GM12878 (cell line): ENCODE measurements at regions not wholly inside any gene's neighbourhood (a gene's known extent, or its start where the extent isn't known, plus 50 kb on each side); places are given as distances from the start of the nearest gene placed in this dataset.

Source experiments
- ATAC-seq: fragments of 200-7000 bp; cut with Tn5 transposase; 3 replicates; pipeline ENCODE4 v1.9.1; 2020; ENCODE audit warnings: mild to moderate bottlenecking, moderate library complexity
- BruUV-seq: library from RNA; stranded (reverse); fragments of 400-500 nt; replicated peaks from 2 replicates; lab custom pipeline; 2021; lab: Mats Ljungman, UMichigan
- CTCF ChIA-PET: fragments of 300-600 bp; sonication (Branson Sonifier 250); formaldehyde crosslinking; extraction: SDS; loops from one replicate; lab custom pipeline; 2021; ENCODE audit warnings: inconsistent platforms; lab: Yijun Ruan, JAX
- POLR2A ChIA-PET: fragments of 350-600 bp; formaldehyde crosslinking; extraction: SDS; loops from one replicate; lab custom pipeline; 2021; ENCODE audit warnings: inconsistent platforms; lab: Charles Lee
- RAD21 ChIA-PET: fragments of 300-600 bp; sonication (Branson Sonifier 250); formaldehyde crosslinking; loops from one replicate; lab custom pipeline; 2023; ENCODE audit warnings: antibody characterized with exemption; ENCODE audit not compliant: unreplicated experiment; lab: Charles Lee
- SMC1A ChIA-PET: fragments of 300-600 bp; sonication (Branson Sonifier 250); formaldehyde crosslinking; loops from one replicate; lab custom pipeline; 2023; ENCODE audit not compliant: unreplicated experiment, uncharacterized antibody; lab: Charles Lee
- DNase-seq: peaks from one replicate; pipeline ENCODE4 v3.0.0-alpha.2; 2011; ENCODE audit warnings: low read depth, low spot score
- FAIRE-seq: peaks from 3 replicates; lab custom pipeline; 2011; peaks lifted over from hg19 to GRCh38; lab: Jason Lieb, UNC
- H2AFZ ChIP-seq: 2 replicates; pipeline ENCODE4 v1.6.0; 2011; ENCODE audit warnings: low read depth, low read length, control low read depth; ENCODE audit not compliant: control insufficient read depth
- H3K27ac ChIP-seq: 2 replicates; pipeline ENCODE4 v1.5.1; 2011; ENCODE audit warnings: control low read depth; ENCODE audit not compliant: control insufficient read depth, insufficient read depth
- H3K27me3 ChIP-seq, 2 experiments: replicated peaks in 1 of 2; 2 replicates each; pipeline versions ENCODE4 v1.6.0 to v1.6.1; 2011; ENCODE audit warnings: low read length in 1 of 2; ENCODE audit not compliant: control insufficient read depth in 2 of 2, insufficient read depth in 2 of 2
- H3K36me3 ChIP-seq, 2 experiments: 2 replicates each; pipeline ENCODE4 v1.5.1; 2011; ENCODE audit warnings: low read length in 1 of 2; ENCODE audit not compliant: control insufficient read depth in 2 of 2, insufficient read depth in 2 of 2
- H3K4me1 ChIP-seq: 2 replicates; pipeline ENCODE4 v1.6.1; 2011; ENCODE audit warnings: mild to moderate bottlenecking, low read length, moderate library complexity, mixed read lengths; ENCODE audit not compliant: control insufficient read depth, insufficient read depth
- H3K4me2 ChIP-seq: 2 replicates; pipeline ENCODE4 v1.6.0; 2011; ENCODE audit warnings: control low read depth; ENCODE audit not compliant: control insufficient read depth, insufficient read depth
- H3K4me3 ChIP-seq: fragments of 200-600 bp; sonication (generic); 2 replicates; pipeline ENCODE4 v1.5.1; 2016
- H3K79me2 ChIP-seq: 2 replicates; pipeline ENCODE4 v1.6.0; 2011; ENCODE audit warnings: low read length; ENCODE audit not compliant: control insufficient read depth, insufficient read depth
- H3K9ac ChIP-seq: 2 replicates; pipeline ENCODE4 v1.8.0; 2011; ENCODE audit warnings: low read length, control low read depth, mixed read lengths; ENCODE audit not compliant: control insufficient read depth, insufficient read depth
- H3K9me3 ChIP-seq: replicated peaks from 3 replicates; pipeline ENCODE4 v1.5.1; 2011; ENCODE audit warnings: mild to moderate bottlenecking, low read length; ENCODE audit not compliant: control insufficient read depth, insufficient read depth
- H4K20me1 ChIP-seq: 2 replicates; pipeline ENCODE4 v1.6.0; 2011; ENCODE audit not compliant: control insufficient read depth, insufficient read depth
- REST ChIP-seq: IDR thresholded peaks from 2 replicates; pipeline ENCODE4 v1.6.1; 2012; ENCODE audit warnings: mild to moderate bottlenecking, low read depth, low read length
- SIX5 ChIP-seq: IDR thresholded peaks from 2 replicates; pipeline ENCODE4 v1.6.1; 2011; ENCODE audit warnings: mild to moderate bottlenecking, low read depth, low read length, moderate library complexity; ENCODE audit not compliant: severe bottlenecking
- ZBTB33 ChIP-seq: fragments of 450-650 bp; IDR thresholded peaks from 2 replicates; pipeline ENCODE4 v1.6.1; 2017; ENCODE audit warnings: mild to moderate bottlenecking
- WGBS: methylation state at CpG from one replicate; pipeline ENCODE4 v1.1.6; 2016; ENCODE audit warnings: low lambda C conversion rate; ENCODE audit not compliant: insufficient replicate concordance, insufficient coverage; ENCODE audit errors: missing lambda C conversion rate; 5-methylcytosine and 5-hydroxymethylcytosine counted together
- in situ Hi-C: fragments of 300-500 bp; cut with MboI; formaldehyde crosslinking; loops from 9 replicates; pipeline ENCODE4 v1.14.3; 2018; ENCODE audit warnings: mixed read lengths
- intact Hi-C: fragments of 100-400 bp; cut with micrococcal nuclease; formaldehyde crosslinking; loops from one replicate; pipeline ENCODE4 v1.14.2; 2022; ENCODE audit not compliant: unreplicated experiment
- TF ChIP-seq, protein P1 (sequence below): fragments of 450-650 bp; IDR thresholded peaks from 2 replicates; pipeline ENCODE4 v1.6.1; 2017; ENCODE audit warnings: antibody characterized with exemption, mild to moderate bottlenecking, moderate library complexity

DNA sequence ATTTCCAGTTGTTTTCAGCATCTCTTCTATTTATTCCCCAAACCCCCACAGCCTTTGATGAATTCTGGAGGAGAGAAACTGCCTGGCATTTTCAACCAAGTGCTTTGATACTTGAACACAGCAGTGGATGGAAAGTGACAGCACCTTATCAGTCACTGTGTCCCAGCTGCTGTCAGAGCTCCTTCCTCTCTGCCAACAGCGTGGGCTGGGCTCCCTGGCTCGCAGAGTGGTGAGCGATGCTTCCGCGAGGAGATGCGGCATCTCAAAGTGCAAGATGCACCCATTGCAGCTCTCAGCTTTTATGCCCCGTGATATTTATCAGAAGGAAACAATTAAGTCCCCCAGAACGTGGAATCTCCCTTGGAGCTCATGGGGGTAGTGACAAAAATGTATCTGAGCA, 72.6 kb upstream of the TCL1A start (continued):
- no peak for TF ChIP-seq SIX5

DNA sequence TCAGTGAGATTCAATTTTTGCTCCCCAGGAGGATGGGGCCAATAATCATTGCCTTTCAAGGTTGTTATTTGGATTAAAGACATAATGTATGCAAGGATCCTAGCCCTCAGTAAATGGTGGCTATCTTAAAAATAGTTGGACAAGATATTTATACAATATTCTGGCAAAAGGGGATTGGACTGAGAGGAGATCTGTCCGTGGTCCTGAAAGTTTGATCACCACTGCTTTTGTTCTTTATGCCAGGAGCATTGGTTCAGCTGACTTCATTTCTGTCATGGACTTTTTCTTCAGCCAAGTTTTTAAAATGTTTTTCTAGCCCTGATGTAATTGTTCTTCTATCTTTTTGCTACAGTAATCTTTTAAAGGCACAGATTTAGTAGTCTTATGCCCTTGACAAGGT, 70.2 kb upstream of the TCL1A start:
- H3K27me3 ChIP-seq = no peaks in the 10 kb centered on the region; a peak in 1 of 4 replicates
- SMC1A ChIA-PET = no interaction called here
- RAD21 ChIA-PET = no interaction called here
- in situ Hi-C loops (no loop called here), intact Hi-C loops (no loop called here)
- TF ChIP-seq REST = peak; percentile 90
- no peak for TF ChIP-seq ZBTB33
- TF ChIP-seq, protein P1, sequence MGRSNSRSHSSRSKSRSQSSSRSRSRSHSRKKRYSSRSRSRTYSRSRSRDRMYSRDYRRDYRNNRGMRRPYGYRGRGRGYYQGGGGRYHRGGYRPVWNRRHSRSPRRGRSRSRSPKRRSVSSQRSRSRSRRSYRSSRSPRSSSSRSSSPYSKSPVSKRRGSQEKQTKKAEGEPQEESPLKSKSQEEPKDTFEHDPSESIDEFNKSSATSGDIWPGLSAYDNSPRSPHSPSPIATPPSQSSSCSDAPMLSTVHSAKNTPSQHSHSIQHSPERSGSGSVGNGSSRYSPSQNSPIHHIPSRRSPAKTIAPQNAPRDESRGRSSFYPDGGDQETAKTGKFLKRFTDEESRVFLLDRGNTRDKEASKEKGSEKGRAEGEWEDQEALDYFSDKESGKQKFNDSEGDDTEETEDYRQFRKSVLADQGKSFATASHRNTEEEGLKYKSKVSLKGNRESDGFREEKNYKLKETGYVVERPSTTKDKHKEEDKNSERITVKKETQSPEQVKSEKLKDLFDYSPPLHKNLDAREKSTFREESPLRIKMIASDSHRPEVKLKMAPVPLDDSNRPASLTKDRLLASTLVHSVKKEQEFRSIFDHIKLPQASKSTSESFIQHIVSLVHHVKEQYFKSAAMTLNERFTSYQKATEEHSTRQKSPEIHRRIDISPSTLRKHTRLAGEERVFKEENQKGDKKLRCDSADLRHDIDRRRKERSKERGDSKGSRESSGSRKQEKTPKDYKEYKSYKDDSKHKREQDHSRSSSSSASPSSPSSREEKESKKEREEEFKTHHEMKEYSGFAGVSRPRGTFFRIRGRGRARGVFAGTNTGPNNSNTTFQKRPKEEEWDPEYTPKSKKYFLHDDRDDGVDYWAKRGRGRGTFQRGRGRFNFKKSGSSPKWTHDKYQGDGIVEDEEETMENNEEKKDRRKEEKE = no peak
- H3K79me2 ChIP-seq = no peaks in the 10 kb centered on the region
- 0% methylated on average over 1 of the region's 1 CpG for WGBS
- no peak overlapping the region for H2AFZ ChIP-seq
- CTCF ChIA-PET = no interaction called here
- H3K9ac ChIP-seq = no peak overlapping the region
- FAIRE-seq = peak; percentile 52
- H3K27ac ChIP-seq = no peak overlapping the region
- no peak for DNase-seq
- BruUV-seq = no TSS peak
- no peak overlapping the region for H3K4me3 ChIP-seq
- POLR2A ChIA-PET = no interaction called here
- H3K4me1 ChIP-seq = no peaks in the 10 kb centered on the region
- H3K9me3 ChIP-seq = no peaks in the 10 kb centered on the region
- no peak overlapping the region for H3K4me2 ChIP-seq
- H3K36me3 ChIP-seq = no peaks in the 10 kb centered on the region
- no peaks in the 10 kb centered on the region for H4K20me1 ChIP-seq
- no peak for ATAC-seq
